HCT116 (cell line): ENCODE measurements at regions not wholly inside any gene's neighbourhood (a gene's known extent, or its start where the extent isn't known, plus 50 kb on each side); places are given as distances from the start of the nearest gene placed in this dataset.

Source experiments
- ATAC-seq: fragments of 200-7000 bp; cut with Tn5 transposase; 2 replicates; pipeline ENCODE4 v1.9.1; 2020; ENCODE audit warnings: mild to moderate bottlenecking, moderate library complexity
- BruUV-seq: library from RNA; stranded (reverse); fragments of 400-500 nt; replicated peaks from 2 replicates; lab custom pipeline; 2021; lab: Mats Ljungman, UMichigan
- CTCF ChIA-PET: fragments of 300-600 bp; sonication (Branson Sonifier 250); formaldehyde crosslinking; loops from one replicate; lab custom pipeline; 2021; ENCODE audit warnings: antibody characterized with exemption; lab: Charles Lee
- POLR2A ChIA-PET: fragments of 300-600, 350-600 bp; sonication (Branson Sonifier 250); formaldehyde crosslinking; loops from one replicate; lab custom pipeline; 2021; ENCODE audit warnings: antibody characterized with exemption; lab: Charles Lee
- RAD21 ChIA-PET, 2 experiments: fragments of 300-600 bp; sonication (Branson Sonifier 250); formaldehyde crosslinking; loops; one replicate each; lab custom pipeline; 2023; ENCODE audit warnings: low total read pairs in 2 of 2; ENCODE audit not compliant: uncharacterized antibody in 2 of 2, unreplicated experiment in 2 of 2, low non-redundant PET in 1 of 2; lab: Charles Lee
- DNase-seq: peaks from one replicate; pipeline ENCODE4 v3.0.0-alpha.2; 2010; ENCODE audit warnings: low read depth, low spot score
- H2AFZ ChIP-seq: fragments of 200-600 bp; shearing (Covaris generic), sonication (generic); 2 replicates; pipeline ENCODE4 v1.6.1; 2017; ENCODE audit warnings: low read depth, mixed run types, mixed read lengths, antibody characterized with exemption, low read length; ENCODE audit not compliant: poor library complexity, severe bottlenecking
- H3K27ac ChIP-seq: 2 replicates; pipeline ENCODE4 v1.5.1; 2012; ENCODE audit warnings: low read depth, low read length
- H3K27me3 ChIP-seq: fragments of 200-600 bp; sonication (generic); 2 replicates; pipeline ENCODE4 v1.6.1; 2016; ENCODE audit warnings: mixed run types, low read length, mixed read lengths; ENCODE audit not compliant: insufficient read depth
- H3K36me3 ChIP-seq, 2 experiments: fragments of 200-500 bp in 1 of 2; fragments of 200-600 bp in 1 of 2; sonication (Bioruptor generic) in 1 of 2; sonication (generic) in 1 of 2; 2 replicates each; pipeline versions ENCODE4 v1.5.1 to v1.6.1; 2014 to 2016; ENCODE audit warnings: low read length in 2 of 2, inconsistent platforms in 1 of 2, mixed read lengths in 1 of 2, mixed run types in 1 of 2; ENCODE audit not compliant: insufficient read depth in 2 of 2, control insufficient read depth in 1 of 2
- H3K4me1 ChIP-seq, 2 experiments: fragments of 200-600 bp in 1 of 2; sonication (generic) in 1 of 2; 2 replicates each; pipeline versions ENCODE4 v1.5.1 to v1.6.1; 2012 to 2017; ENCODE audit warnings: low read length in 2 of 2, inconsistent platforms in 1 of 2, mild to moderate bottlenecking in 1 of 2, mixed read lengths in 1 of 2, mixed run types in 1 of 2, moderate library complexity in 1 of 2; ENCODE audit not compliant: insufficient read depth in 2 of 2, control insufficient read depth in 1 of 2
- H3K4me2 ChIP-seq: fragments of 200-600 bp; sonication (generic); 2 replicates; pipeline ENCODE4 v1.6.1; 2017; ENCODE audit warnings: mixed run types, low read length, mixed read lengths
- H3K4me3 ChIP-seq, 2 experiments: fragments of 200-600 bp in 1 of 2; sonication (generic) in 1 of 2; replicated peaks in 1 of 2; 2 replicates each; pipeline ENCODE4 v1.5.1; 2011 to 2016; ENCODE audit warnings: low read length in 2 of 2, control low read depth in 1 of 2, low read depth in 1 of 2, mild to moderate bottlenecking in 1 of 2, mixed read lengths in 1 of 2, mixed run types in 1 of 2
- H3K79me2 ChIP-seq: fragments of 200-600 bp; sonication (generic); 2 replicates; pipeline ENCODE4 v1.6.1; 2017; ENCODE audit warnings: mild to moderate bottlenecking, mixed run types, low read length, moderate library complexity, mixed read lengths; ENCODE audit not compliant: insufficient read depth
- H3K9ac ChIP-seq: fragments of 200-600 bp; sonication (generic); 2 replicates; pipeline ENCODE4 v1.6.1; 2016; ENCODE audit warnings: low read length, mixed read lengths
- H3K9me2 ChIP-seq: fragments of 200-600 bp; sonication (generic), shearing (Covaris generic); 2 replicates; pipeline ENCODE4 v1.6.1; 2017; ENCODE audit warnings: mixed run types, mild to moderate bottlenecking, moderate library complexity; ENCODE audit not compliant: insufficient read depth
- H3K9me3 ChIP-seq, 2 experiments: fragments of 200-500 bp in 1 of 2; fragments of 200-600 bp in 1 of 2; sonication (Bioruptor generic) in 1 of 2; sonication (generic) in 1 of 2; 2 replicates each; pipeline ENCODE4 v1.6.1; 2014 to 2017; ENCODE audit warnings: low read length in 2 of 2, mixed read lengths in 2 of 2, inconsistent platforms in 1 of 2, low read depth in 1 of 2, mild to moderate bottlenecking in 1 of 2, mixed run types in 1 of 2, moderate library complexity in 1 of 2; ENCODE audit not compliant: control insufficient read depth in 1 of 2, insufficient read depth in 1 of 2
- H4K20me1 ChIP-seq: fragments of 200-600 bp; sonication (generic), shearing (Covaris generic); 2 replicates; pipeline ENCODE4 v1.6.1; 2017; ENCODE audit warnings: mixed run types, mild to moderate bottlenecking, moderate library complexity; ENCODE audit not compliant: insufficient read depth
- CBX3 ChIP-seq: IDR thresholded peaks from 2 replicates; pipeline ENCODE4 v1.6.1; 2012; ENCODE audit warnings: low read depth
- CEBPB ChIP-seq: IDR thresholded peaks from 2 replicates; pipeline ENCODE4 v1.6.1; 2012; ENCODE audit warnings: low read depth
- EGR1 ChIP-seq: IDR thresholded peaks from 2 replicates; pipeline ENCODE4 v1.6.1; 2012; ENCODE audit warnings: low read depth
- EZH2 ChIP-seq: fragments of 200-600 bp; sonication (generic); IDR thresholded peaks from 2 replicates; pipeline ENCODE4 v1.6.1; 2017; ENCODE audit warnings: antibody characterized with exemption, mixed run types
- EZH2phosphoT487 ChIP-seq: fragments of 200-600 bp; IDR thresholded peaks from 2 replicates; pipeline ENCODE4 v1.6.1; 2018; ENCODE audit warnings: antibody characterized with exemption, borderline replicate concordance
- FOSL1 ChIP-seq: IDR thresholded peaks from 2 replicates; pipeline ENCODE4 v1.6.1; 2012; ENCODE audit warnings: low read depth
- JUND ChIP-seq: IDR thresholded peaks from 2 replicates; pipeline ENCODE4 v1.6.1; 2012
- POLR2A ChIP-seq: IDR thresholded peaks from 2 replicates; pipeline ENCODE4 v1.7.0; 2011; ENCODE audit warnings: borderline replicate concordance; ENCODE audit not compliant: insufficient read depth, insufficient read length; ENCODE audit errors: extremely low read depth
- POLR2AphosphoS5 ChIP-seq: IDR thresholded peaks from 2 replicates; pipeline ENCODE4 v1.6.1; 2011; ENCODE audit warnings: mild to moderate bottlenecking, low read depth, low read length, moderate library complexity
- SIN3A ChIP-seq: IDR thresholded peaks from 2 replicates; pipeline ENCODE4 v1.6.1; 2012; ENCODE audit warnings: low read depth
- SP1 ChIP-seq: IDR thresholded peaks from 2 replicates; pipeline ENCODE4 v1.6.1; 2012; ENCODE audit warnings: low read depth
- TCF7L2 ChIP-seq: IDR thresholded peaks from 2 replicates; pipeline ENCODE4 v1.7.0; 2011; ENCODE audit warnings: borderline replicate concordance, inconsistent platforms; ENCODE audit not compliant: insufficient read depth, insufficient read length; ENCODE audit errors: extremely low read depth
- YY1 ChIP-seq: IDR thresholded peaks from 2 replicates; pipeline ENCODE4 v1.6.1; 2011; ENCODE audit warnings: low read length, low read depth, moderate library complexity, mild to moderate bottlenecking; ENCODE audit not compliant: insufficient replicate concordance; ENCODE audit errors: extremely low read depth
- ZNF274 ChIP-seq: fragments of 200-500 bp; sonication (Bioruptor generic); IDR thresholded peaks from 2 replicates; pipeline ENCODE4 v1.6.1; 2014; ENCODE audit warnings: mild to moderate bottlenecking, low read depth, low read length, inconsistent platforms
- intact Hi-C: fragments of 100-400 bp; cut with micrococcal nuclease; formaldehyde crosslinking; loops from 2 replicates; pipeline ENCODE4 v1.10.0; 2022
- TF ChIP-seq, protein P1 (sequence below): IDR thresholded peaks from 2 replicates; pipeline ENCODE4 v1.6.1; 2011; ENCODE audit warnings: mild to moderate bottlenecking, low read length, moderate library complexity; ENCODE audit not compliant: insufficient replicate concordance; ENCODE audit errors: extremely low read depth
- TF ChIP-seq, protein P2 (sequence below): IDR thresholded peaks from 2 replicates; pipeline ENCODE4 v1.6.1; 2012
- TF ChIP-seq, protein P3 (sequence below): IDR thresholded peaks from 2 replicates; pipeline ENCODE4 v1.6.1; 2012; ENCODE audit warnings: low read depth
- TF ChIP-seq, protein P4 (sequence below), 3 experiments: fragments of 200-600 bp in 1 of 3; sonication (generic) in 1 of 3; IDR thresholded peaks in 2 of 3; conservative IDR thresholded peaks in 1 of 3; 2 replicates each; pipeline ENCODE4 v1.5.1; 2012 to 2017; ENCODE audit warnings: low read depth in 2 of 3, low read length in 2 of 3, antibody characterized with exemption in 1 of 3, borderline replicate concordance in 1 of 3, control low read depth in 1 of 3, mild to moderate bottlenecking in 1 of 3, mixed read lengths in 1 of 3, mixed run types in 1 of 3, moderate library complexity in 1 of 3; ENCODE audit not compliant: insufficient read depth in 1 of 3
- TF ChIP-seq, protein P5 (sequence below): IDR thresholded peaks from 2 replicates; pipeline ENCODE4 v1.6.1; 2012

DNA sequence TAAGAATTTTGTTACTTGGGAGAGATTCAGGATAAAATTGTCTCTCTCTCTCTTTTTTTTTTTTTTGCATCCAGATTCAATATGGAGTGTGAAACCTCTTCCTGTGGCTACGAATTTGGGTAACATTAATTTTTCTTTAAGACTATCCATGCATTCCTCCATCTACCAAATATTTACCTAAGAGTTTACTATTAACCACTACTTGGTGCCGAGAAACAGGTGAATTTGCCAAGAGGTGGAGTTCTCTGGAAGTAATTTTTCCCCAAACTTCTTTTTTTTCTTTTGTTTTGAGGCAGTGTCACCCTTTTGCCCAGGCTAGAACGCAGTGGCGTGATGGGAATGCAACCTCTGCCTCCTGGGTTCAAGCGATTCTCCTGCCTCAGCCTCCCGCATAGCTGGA lies 206.3 kb upstream of the VLDLR start:
- no peak for ATAC-seq
- BruUV-seq, result no TSS peak
- Histone ChIP-seq H4K20me1 (no peaks in the 10 kb centered on the region), H3K9me3 (no peaks in the 10 kb centered on the region), H3K9me2 (no peaks in the 10 kb centered on the region), H3K4me3 (no peak overlapping the region), H3K4me1 (no peaks in the 10 kb centered on the region), H3K4me2 (no peak overlapping the region), H3K27ac (no peak overlapping the region), H3K79me2 (no peaks in the 10 kb centered on the region), H3K9ac (no peak overlapping the region), H2AFZ (no peak overlapping the region), H3K36me3 (no peaks in the 10 kb centered on the region), H3K27me3 (0 out of 2 replicates have a peak, but pooled peaks cover 3% of the 10 kb centered on the region)
- ChIA-PET CTCF (no interaction called here), POLR2A (no interaction called here), RAD21 (no interaction called here)
- TF ChIP-seq SP1 (no peak), SIN3A (no peak), POLR2AphosphoS5 (no peak), TCF7L2 (no peak), EGR1 (no peak), POLR2A (no peak), CBX3 (no peak), CEBPB (no peak), JUND (no peak), ZNF274 (no peak), YY1 (no peak), EZH2phosphoT487 (no peak), EZH2 (no peak), FOSL1 (no peak)
- TF ChIP-seq, protein P1, sequence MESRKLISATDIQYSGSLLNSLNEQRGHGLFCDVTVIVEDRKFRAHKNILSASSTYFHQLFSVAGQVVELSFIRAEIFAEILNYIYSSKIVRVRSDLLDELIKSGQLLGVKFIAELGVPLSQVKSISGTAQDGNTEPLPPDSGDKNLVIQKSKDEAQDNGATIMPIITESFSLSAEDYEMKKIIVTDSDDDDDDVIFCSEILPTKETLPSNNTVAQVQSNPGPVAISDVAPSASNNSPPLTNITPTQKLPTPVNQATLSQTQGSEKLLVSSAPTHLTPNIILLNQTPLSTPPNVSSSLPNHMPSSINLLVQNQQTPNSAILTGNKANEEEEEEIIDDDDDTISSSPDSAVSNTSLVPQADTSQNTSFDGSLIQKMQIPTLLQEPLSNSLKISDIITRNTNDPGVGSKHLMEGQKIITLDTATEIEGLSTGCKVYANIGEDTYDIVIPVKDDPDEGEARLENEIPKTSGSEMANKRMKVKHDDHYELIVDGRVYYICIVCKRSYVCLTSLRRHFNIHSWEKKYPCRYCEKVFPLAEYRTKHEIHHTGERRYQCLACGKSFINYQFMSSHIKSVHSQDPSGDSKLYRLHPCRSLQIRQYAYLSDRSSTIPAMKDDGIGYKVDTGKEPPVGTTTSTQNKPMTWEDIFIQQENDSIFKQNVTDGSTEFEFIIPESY, result no peak
- TF ChIP-seq, protein P2, sequence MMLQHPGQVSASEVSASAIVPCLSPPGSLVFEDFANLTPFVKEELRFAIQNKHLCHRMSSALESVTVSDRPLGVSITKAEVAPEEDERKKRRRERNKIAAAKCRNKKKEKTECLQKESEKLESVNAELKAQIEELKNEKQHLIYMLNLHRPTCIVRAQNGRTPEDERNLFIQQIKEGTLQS, result no peak
- TF ChIP-seq, protein P3, sequence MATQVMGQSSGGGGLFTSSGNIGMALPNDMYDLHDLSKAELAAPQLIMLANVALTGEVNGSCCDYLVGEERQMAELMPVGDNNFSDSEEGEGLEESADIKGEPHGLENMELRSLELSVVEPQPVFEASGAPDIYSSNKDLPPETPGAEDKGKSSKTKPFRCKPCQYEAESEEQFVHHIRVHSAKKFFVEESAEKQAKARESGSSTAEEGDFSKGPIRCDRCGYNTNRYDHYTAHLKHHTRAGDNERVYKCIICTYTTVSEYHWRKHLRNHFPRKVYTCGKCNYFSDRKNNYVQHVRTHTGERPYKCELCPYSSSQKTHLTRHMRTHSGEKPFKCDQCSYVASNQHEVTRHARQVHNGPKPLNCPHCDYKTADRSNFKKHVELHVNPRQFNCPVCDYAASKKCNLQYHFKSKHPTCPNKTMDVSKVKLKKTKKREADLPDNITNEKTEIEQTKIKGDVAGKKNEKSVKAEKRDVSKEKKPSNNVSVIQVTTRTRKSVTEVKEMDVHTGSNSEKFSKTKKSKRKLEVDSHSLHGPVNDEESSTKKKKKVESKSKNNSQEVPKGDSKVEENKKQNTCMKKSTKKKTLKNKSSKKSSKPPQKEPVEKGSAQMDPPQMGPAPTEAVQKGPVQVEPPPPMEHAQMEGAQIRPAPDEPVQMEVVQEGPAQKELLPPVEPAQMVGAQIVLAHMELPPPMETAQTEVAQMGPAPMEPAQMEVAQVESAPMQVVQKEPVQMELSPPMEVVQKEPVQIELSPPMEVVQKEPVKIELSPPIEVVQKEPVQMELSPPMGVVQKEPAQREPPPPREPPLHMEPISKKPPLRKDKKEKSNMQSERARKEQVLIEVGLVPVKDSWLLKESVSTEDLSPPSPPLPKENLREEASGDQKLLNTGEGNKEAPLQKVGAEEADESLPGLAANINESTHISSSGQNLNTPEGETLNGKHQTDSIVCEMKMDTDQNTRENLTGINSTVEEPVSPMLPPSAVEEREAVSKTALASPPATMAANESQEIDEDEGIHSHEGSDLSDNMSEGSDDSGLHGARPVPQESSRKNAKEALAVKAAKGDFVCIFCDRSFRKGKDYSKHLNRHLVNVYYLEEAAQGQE, result no peak
- TF ChIP-seq, protein P4, sequence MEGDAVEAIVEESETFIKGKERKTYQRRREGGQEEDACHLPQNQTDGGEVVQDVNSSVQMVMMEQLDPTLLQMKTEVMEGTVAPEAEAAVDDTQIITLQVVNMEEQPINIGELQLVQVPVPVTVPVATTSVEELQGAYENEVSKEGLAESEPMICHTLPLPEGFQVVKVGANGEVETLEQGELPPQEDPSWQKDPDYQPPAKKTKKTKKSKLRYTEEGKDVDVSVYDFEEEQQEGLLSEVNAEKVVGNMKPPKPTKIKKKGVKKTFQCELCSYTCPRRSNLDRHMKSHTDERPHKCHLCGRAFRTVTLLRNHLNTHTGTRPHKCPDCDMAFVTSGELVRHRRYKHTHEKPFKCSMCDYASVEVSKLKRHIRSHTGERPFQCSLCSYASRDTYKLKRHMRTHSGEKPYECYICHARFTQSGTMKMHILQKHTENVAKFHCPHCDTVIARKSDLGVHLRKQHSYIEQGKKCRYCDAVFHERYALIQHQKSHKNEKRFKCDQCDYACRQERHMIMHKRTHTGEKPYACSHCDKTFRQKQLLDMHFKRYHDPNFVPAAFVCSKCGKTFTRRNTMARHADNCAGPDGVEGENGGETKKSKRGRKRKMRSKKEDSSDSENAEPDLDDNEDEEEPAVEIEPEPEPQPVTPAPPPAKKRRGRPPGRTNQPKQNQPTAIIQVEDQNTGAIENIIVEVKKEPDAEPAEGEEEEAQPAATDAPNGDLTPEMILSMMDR (IDR thresholded peaks at IDR 0.05 in 2 of 3, conservative IDR thresholded peaks at IDR 0.05 in 1 of 3; ENCODE audit: borderline replicate concordance in 1 of 3, insufficient read depth in 1 of 3, low read depth in 2 of 3, low read length in 2 of 3), result no peak
- TF ChIP-seq, protein P5, sequence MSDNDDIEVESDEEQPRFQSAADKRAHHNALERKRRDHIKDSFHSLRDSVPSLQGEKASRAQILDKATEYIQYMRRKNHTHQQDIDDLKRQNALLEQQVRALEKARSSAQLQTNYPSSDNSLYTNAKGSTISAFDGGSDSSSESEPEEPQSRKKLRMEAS, result no peak
- no peak for DNase-seq
- intact Hi-C loops, result no loop called here
